Myocyte (in vitro differentiated cells): ENCODE measurements at regions not wholly inside any gene's neighbourhood (a gene's known extent, or its start where the extent isn't known, plus 50 kb on each side); places are given as distances from the start of the nearest gene placed in this dataset.
"Not testable (repeated sequence)": the region's sequence is repeated elsewhere in the genome, so short reads cannot be mapped to it uniquely, and the experiment has no call there.

Experiments used
- DNase-seq: peaks from one replicate; pipeline ENCODE4 v3.0.0-alpha.2; 2012; ENCODE audit warnings: low read depth

DNA sequence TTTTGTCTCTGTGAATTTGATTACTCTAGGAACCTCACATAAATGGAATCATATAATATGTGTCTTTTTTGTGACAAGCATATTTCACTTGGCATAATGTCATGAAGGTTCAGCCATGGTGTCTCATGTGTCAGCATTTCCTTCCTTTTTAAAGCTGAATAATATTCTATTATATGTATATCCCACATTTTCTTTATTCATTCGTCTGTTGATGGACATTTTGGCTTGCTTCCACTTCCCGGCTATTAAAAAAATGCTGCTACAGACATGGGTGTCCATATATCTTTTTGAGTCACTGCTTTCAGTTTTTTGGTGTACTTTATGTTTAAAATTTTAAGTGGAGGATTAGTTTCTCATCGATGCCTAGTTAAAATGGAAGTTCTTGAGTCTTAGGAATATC lies 59.8 kb upstream of the C5orf63 start:
- no peak for DNase-seq

DNA sequence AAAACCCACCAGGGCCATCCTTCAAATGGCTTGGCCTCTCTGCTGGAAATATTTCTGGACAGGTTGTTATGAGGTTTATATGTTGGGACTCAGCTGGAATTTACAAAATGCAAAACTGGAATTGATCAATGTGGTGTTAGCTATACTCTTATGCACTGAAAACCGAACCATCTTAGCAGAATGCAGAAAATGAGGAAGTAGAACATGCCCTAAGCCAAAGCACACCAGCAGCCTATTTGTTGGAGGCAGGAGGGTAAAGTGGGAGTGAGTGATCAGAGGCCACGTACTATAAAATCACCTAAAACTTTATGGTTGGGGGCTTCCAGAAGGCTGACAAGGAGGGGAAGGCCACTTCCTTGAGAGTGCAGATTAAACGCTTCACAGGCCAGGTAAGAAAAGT lies 63.6 kb upstream of the C5orf63 start:
- DNase-seq = no peak

DNA sequence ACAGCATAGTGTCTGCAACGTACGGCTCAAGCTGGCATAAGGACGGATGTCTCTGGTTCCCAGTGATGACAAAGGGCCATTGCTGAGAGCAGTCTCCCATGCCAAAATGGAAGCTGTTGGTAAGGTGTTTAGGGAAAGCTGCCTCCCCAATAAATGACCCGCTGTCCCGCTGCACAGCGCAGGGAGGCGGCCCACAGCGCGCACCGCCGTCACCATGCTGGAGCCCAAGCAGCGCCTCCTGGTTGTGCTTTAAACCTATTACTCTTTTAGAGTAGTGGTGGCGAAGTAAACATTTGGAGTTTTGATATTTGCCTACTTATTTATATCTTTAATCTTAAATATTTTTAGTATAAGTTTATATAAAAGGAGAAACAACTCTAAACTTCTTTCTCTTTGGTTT lies 70.4 kb upstream of the C5orf63 start:
- no peak for DNase-seq

DNA sequence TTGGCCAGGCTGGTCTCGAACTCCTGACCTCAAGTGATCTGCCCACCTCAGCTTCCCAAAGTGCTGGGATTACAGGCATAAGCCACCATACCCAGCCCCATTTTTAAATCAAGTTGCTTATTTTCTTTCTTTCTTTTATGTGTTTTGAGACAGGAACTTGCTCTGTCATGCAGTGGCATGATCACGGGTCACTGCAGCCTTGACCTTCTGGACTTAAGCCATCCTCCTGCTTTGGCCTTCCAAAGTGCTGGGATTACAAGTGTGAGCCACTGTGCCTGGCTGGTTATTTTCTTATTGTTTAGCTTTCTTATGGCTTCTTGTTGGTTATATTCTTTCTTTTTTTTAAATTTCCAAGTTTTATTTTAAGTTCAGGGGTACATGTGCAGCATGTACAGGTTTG lies 79.7 kb upstream of the C5orf63 start:
- DNase-seq = no peak

GRCh38 chr5:127153521-127153920 lies 80.2 kb upstream of the C5orf63 start:
- DNase-seq = no peak

DNA sequence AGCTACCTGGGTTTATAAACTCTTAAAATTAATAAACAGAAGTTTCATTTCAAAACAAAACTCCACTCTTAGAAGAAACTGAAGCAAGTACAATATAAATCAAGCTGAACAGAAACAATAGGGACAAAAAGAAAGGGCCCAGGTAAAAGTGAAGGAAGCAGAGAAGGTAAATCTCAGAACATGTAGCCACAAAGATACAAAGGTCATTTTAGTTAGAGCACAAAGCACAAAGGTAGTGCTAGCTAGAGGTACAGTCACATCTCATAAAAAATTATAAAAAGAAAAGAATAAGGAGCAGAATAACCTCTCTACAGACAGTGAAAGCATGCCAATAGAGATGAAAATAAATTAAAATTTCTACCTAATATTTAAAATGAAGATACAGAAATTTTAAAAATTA lies 90.4 kb upstream of the C5orf63 start:
- no peak for DNase-seq

- no peak for DNase-seq
These were observed 97.8 kb upstream of the C5orf63 start for GRCh38 chr5:127170918-127171600.

GRCh38 chr5:127176769-127177168 lies 103.5 kb upstream of the C5orf63 start:
- peak; percentile 62 for DNase-seq

- DNase-seq = not testable (repeated sequence)
These were observed 108.0 kb upstream of the MEGF10 start for GRCh38 chr5:127182631-127183030.

GRCh38 chr5:127183332-127183731 lies 107.3 kb upstream of the MEGF10 start:
- no peak for DNase-seq

DNA sequence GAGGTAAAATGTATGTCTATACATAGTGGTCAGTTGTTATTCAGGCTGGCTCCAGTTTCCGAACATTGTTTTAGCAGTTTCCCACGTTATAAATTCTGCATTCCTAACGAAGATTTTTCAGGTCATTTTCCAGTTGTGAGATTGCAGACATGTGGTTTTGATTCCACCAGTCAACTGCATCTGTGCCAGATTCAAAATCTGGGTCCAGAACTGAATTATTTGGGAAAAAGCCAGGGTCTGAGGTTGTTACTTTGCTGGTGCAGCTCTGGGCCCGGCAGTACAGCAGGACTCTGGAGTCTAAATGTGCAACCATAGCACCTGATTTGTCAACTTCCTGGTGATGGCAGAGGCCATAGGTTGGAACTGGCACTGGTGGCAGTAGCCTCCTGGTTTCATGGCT lies 105.7 kb upstream of the MEGF10 start:
- no peak for DNase-seq

DNA sequence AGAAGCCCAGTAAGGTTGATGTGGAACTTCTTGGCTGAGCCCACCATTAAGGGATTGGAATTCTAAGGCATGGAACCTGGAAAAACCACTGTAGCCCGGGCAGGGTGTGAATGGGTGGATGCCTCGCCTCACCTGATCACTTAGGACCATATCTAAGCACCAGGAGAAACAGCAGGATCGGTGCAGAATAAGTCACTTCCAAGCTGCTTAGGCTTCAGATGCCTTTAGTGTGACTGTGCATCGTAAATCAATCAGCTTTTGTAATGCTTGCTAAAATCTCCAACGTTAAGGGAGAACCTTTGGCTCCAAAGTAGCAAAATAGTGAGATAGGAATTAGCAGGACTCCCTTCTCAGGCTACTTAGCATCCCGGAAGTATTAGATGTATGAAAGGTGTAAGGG lies 103.9 kb upstream of the MEGF10 start:
- no peak for DNase-seq

GRCh38 chr5:127187706-127188105 lies 102.9 kb upstream of the MEGF10 start:
- DNase-seq = peak; percentile 39

GRCh38 chr5:127192150-127192549 lies 98.4 kb upstream of the MEGF10 start:
- DNase-seq = no peak

GRCh38 chr5:127192836-127193338 lies 97.7 kb upstream of the MEGF10 start:
- no peak for DNase-seq

- no peak for DNase-seq
These were observed 94.6 kb upstream of the MEGF10 start for GRCh38 chr5:127196042-127196441.

GRCh38 chr5:127197402-127198167 lies 93.0 kb upstream of the MEGF10 start:
- DNase-seq = not testable (repeated sequence)

DNA sequence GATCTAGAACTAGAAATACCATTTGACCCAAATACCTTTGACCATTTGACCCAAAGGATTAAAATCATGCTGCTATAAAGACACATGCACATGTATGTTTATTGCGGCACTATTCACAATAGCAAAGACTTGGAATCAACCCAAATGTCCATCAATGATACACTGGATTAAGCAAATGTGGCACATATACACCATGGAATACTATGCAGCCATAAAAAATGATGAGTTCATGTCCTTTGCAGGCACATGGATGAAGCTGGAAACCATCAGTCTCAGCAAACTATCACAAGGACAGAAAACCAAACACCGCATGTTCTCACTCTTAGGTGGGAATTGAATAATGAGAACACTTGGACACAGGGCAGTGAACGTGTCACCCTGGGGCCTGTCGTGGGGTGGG lies 87.9 kb upstream of the MEGF10 start:
- not testable (repeated sequence) for DNase-seq

- DNase-seq = no peak
These were observed 86.8 kb upstream of the MEGF10 start for GRCh38 chr5:127203818-127204217.

GRCh38 chr5:127205147-127205546 lies 85.4 kb upstream of the MEGF10 start:
- no peak for DNase-seq

DNA sequence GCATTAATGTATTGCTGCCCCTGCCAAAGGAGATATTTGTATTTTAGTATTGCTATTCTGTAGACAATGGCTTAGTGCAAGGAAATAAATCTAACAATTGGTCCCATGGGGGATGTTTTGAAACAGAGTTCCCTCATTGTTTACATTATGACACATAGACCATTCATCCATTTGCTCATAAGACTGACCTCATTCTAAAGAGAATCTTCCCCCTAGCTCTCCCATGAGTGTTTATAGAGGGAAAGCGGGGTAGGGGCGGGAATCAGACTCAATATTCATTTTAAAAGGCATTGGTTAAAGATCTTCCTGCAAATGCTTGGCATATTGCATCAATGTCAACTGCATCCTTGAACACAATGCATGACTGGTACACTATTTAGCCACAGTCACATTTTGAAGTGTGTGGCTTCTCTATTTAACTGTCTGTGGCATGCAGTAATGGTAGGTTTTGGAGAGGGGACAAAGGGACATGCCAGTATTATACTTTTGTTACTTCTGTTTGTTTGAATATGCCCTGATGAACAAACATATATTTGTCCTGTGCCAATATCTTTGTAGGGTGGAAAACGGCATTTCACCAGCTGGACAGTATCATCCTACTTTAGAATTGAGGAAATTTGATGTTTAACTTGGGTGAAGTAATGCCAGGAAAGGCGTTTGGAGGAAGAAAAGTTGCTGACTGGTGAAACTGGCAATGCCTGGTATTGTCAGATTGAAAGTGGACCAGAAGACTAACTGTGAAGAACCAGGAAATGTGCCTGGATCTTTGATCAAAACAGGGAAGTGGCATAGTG lies 84.1 kb upstream of the MEGF10 start:
- peak; percentile 27 for DNase-seq

GRCh38 chr5:127210042-127210441 lies 80.6 kb upstream of the MEGF10 start:
- no peak for DNase-seq
